Endothelial cell of umbilical vein (primary cell): ENCODE measurements at regions not wholly inside any gene's neighbourhood (a gene's known extent, or its start where the extent isn't known, plus 50 kb on each side); places are given as distances from the start of the nearest gene placed in this dataset.

Experiments used
- BruUV-seq: library from RNA; stranded (reverse); fragments of 400-500 nt; replicated peaks from 2 replicates; lab custom pipeline; 2021; lab: Mats Ljungman, UMichigan
- CTCF ChIA-PET: fragments of 300-600, 350-600 bp; sonication (Branson Sonifier 250); formaldehyde crosslinking; loops from one replicate; lab custom pipeline; 2021; ENCODE audit warnings: antibody characterized with exemption, inconsistent platforms; lab: Charles Lee
- POLR2A ChIA-PET: fragments of 300-600, 350-600 bp; sonication (Branson Sonifier 250); formaldehyde crosslinking; loops from one replicate; lab custom pipeline; 2021; ENCODE audit warnings: antibody characterized with exemption, inconsistent platforms; lab: Charles Lee
- DNase-seq: peaks from one replicate; pipeline ENCODE4 v3.0.0-alpha.2; 2011; ENCODE audit warnings: low read depth, low spot score
- FAIRE-seq: peaks from 2 replicates; lab custom pipeline; 2011; peaks lifted over from hg19 to GRCh38; lab: Jason Lieb, UNC
- H2AFZ ChIP-seq: 2 replicates; pipeline ENCODE4 v1.6.0; 2012; ENCODE audit warnings: low read depth, low read length, control low read depth, inconsistent platforms
- H3K27ac ChIP-seq: 2 replicates; pipeline ENCODE4 v1.5.1; 2011; ENCODE audit warnings: low read depth, mild to moderate bottlenecking, control low read depth, low read length, moderate library complexity; ENCODE audit not compliant: insufficient read depth
- H3K27me3 ChIP-seq, 2 experiments: 2 replicates each; pipeline versions ENCODE4 v1.6.0 to v1.6.1; 2011; ENCODE audit warnings: low read length in 2 of 2, mixed read lengths in 1 of 2; ENCODE audit not compliant: control insufficient read depth in 2 of 2, insufficient read depth in 2 of 2
- H3K36me3 ChIP-seq, 2 experiments: 2 replicates in 1 of 2; 3 replicates in 1 of 2; pipeline ENCODE4 v1.5.1; 2011; ENCODE audit warnings: low read length in 2 of 2, mild to moderate bottlenecking in 1 of 2, moderate library complexity in 1 of 2; ENCODE audit not compliant: control insufficient read depth in 2 of 2, insufficient read depth in 2 of 2; ENCODE audit errors: extremely low read depth in 1 of 2
- H3K4me1 ChIP-seq: 3 replicates; pipeline ENCODE4 v1.5.1; 2011; ENCODE audit warnings: mild to moderate bottlenecking, low read length; ENCODE audit not compliant: control insufficient read depth, insufficient read depth; ENCODE audit errors: extremely low read depth
- H3K4me2 ChIP-seq: 2 replicates; pipeline ENCODE4 v1.6.1; 2011; ENCODE audit warnings: low read length, control low read depth, mixed read lengths; ENCODE audit not compliant: insufficient read depth
- H3K4me3 ChIP-seq, 3 experiments: fragments of 200-600 bp in 1 of 3; sonication (generic), shearing (Covaris generic) in 1 of 3; replicated peaks in 1 of 3; 2 replicates each; pipeline ENCODE4 v1.5.1; 2011 to 2016; ENCODE audit warnings: control low read depth in 3 of 3, low read length in 3 of 3, mild to moderate bottlenecking in 2 of 3, inconsistent platforms in 1 of 3, low read depth in 1 of 3, moderate library complexity in 1 of 3; ENCODE audit not compliant: insufficient read depth in 1 of 3
- H3K79me2 ChIP-seq: 2 replicates; pipeline ENCODE4 v1.6.0; 2012; ENCODE audit warnings: low read length, inconsistent platforms; ENCODE audit not compliant: control insufficient read depth, insufficient read depth
- H3K9ac ChIP-seq: replicated peaks from 2 replicates; pipeline ENCODE3; 2011; ENCODE audit warnings: low read length, control low read depth; ENCODE audit not compliant: insufficient read depth; ENCODE audit errors: extremely low read depth
- H3K9me1 ChIP-seq: replicated peaks from 3 replicates; pipeline ENCODE4 v1.6.0; 2011; ENCODE audit warnings: mild to moderate bottlenecking, low read length; ENCODE audit not compliant: control insufficient read depth, insufficient read depth; ENCODE audit errors: extremely low read depth
- H3K9me3 ChIP-seq: replicated peaks from 2 replicates; pipeline ENCODE4 v1.5.1; 2012; ENCODE audit warnings: low read length, inconsistent platforms; ENCODE audit not compliant: control insufficient read depth, insufficient read depth
- H4K20me1 ChIP-seq: replicated peaks from 2 replicates; pipeline ENCODE3; 2011; ENCODE audit warnings: mild to moderate bottlenecking, low read length; ENCODE audit not compliant: control insufficient read depth, insufficient read depth; ENCODE audit errors: extremely low read depth
- CTCF ChIP-seq, 2 donors: IDR thresholded peaks; 1 replicate in 1 of 2; 2 replicates in 1 of 2; pipeline ENCODE4 v1.5.1; 2011; ENCODE audit warnings: low read length in 2 of 2, mild to moderate bottlenecking in 2 of 2, moderate library complexity in 2 of 2, control low read depth in 1 of 2, inconsistent platforms in 1 of 2, low read depth in 1 of 2; ENCODE audit not compliant: insufficient read depth in 1 of 2; ENCODE audit errors: extremely low read depth in 1 of 2
- EZH2 ChIP-seq: IDR thresholded peaks from 2 replicates; pipeline ENCODE4 v1.6.1; 2012; ENCODE audit warnings: borderline replicate concordance, low read depth, mild to moderate bottlenecking, moderate library complexity, low read length, inconsistent platforms; ENCODE audit not compliant: severe bottlenecking
- FOS ChIP-seq: IDR thresholded peaks from 2 replicates; pipeline ENCODE4 v1.6.1; 2011; ENCODE audit warnings: mild to moderate bottlenecking, low read length, moderate library complexity, borderline replicate concordance; ENCODE audit not compliant: insufficient read depth
- GATA2 ChIP-seq: IDR thresholded peaks from 2 replicates; pipeline ENCODE4 v1.7.0; 2011; ENCODE audit warnings: low read depth, mild to moderate bottlenecking, moderate library complexity, mixed read lengths, low read length; ENCODE audit not compliant: insufficient read length, insufficient read depth
- JUN ChIP-seq: IDR thresholded peaks from 2 replicates; pipeline ENCODE4 v1.6.1; 2011; ENCODE audit warnings: borderline replicate concordance, low read depth; ENCODE audit not compliant: insufficient read length, insufficient read depth
- MAX ChIP-seq: IDR thresholded peaks from 2 replicates; pipeline ENCODE4 v1.6.1; 2011; ENCODE audit not compliant: insufficient read depth, insufficient read length
- MYC ChIP-seq: IDR thresholded peaks from one replicate; pipeline ENCODE4 v1.6.1; 2011; ENCODE audit warnings: mild to moderate bottlenecking, low read depth, low read length
- POLR2A ChIP-seq: IDR thresholded peaks from 2 replicates; pipeline ENCODE4 v1.6.1; 2012; ENCODE audit warnings: low read depth, mild to moderate bottlenecking, control low read depth, low read length
- POLR2AphosphoS5 ChIP-seq: IDR thresholded peaks from 2 replicates; pipeline ENCODE4 v1.6.1; 2012; ENCODE audit warnings: low read depth, mild to moderate bottlenecking, control low read depth, low read length, moderate library complexity; ENCODE audit not compliant: insufficient read depth
- dilution Hi-C: fragments of 300-500 bp; cut with MboI; formaldehyde crosslinking; loops from one replicate; pipeline ENCODE4 v1.15.0; 2019; ENCODE audit warnings: low sequenced_read_pairs; ENCODE audit not compliant: extremely low pct_ligation_motif_present
- intact Hi-C: fragments of 100-400 bp; cut with micrococcal nuclease; formaldehyde crosslinking; loops from one replicate; pipeline ENCODE4 v1.10.0; 2022

GRCh38 chr3:98956008-98956407 is 54.5 kb upstream of the DCBLD2 start:
- TF ChIP-seq MAX (no peak), JUN (no peak), FOS (no peak), POLR2AphosphoS5 (no peak), MYC (no peak), POLR2A (no peak), GATA2 (no peak), EZH2 (no peak), CTCF (IDR thresholded peaks at IDR 0.05; ENCODE audit: extremely low read depth in 1 of 2, insufficient read depth in 1 of 2, low read depth in 1 of 2, low read length in 2 of 2) (no peak)
- no peaks in the 10 kb centered on the region for H3K27me3 ChIP-seq
- H3K9me3 ChIP-seq, result no peaks in the 10 kb centered on the region
- intact Hi-C loops, result no loop called here
- no peaks in the 10 kb centered on the region for H3K36me3 ChIP-seq
- no peak overlapping the region for H2AFZ ChIP-seq
- dilution Hi-C loops, result no loop called here
- POLR2A ChIA-PET, result no interaction called here
- no peak for FAIRE-seq
- H3K79me2 ChIP-seq, result no peaks in the 10 kb centered on the region
- H3K9me1 ChIP-seq, result no peaks in the 10 kb centered on the region
- H3K4me3 ChIP-seq, result no peak overlapping the region
- H3K27ac ChIP-seq, result no peak overlapping the region
- H3K4me1 ChIP-seq, result peaks cover 6% of the 10 kb centered on the region
- no peak for DNase-seq
- BruUV-seq, result no TSS peak
- no peak overlapping the region for H3K4me2 ChIP-seq
- H4K20me1 ChIP-seq, result no peaks in the 10 kb centered on the region
- no peak overlapping the region for H3K9ac ChIP-seq
- CTCF ChIA-PET, result no interaction called here
